ENCODE measurements at regions not wholly inside any gene's neighbourhood (a gene's known extent, or its start where the extent isn't known, plus 50 kb on each side); places are given as distances from the start of the nearest gene placed in this dataset.
"Not testable (repeated sequence)": the region's sequence is repeated elsewhere in the genome, so short reads cannot be mapped to it uniquely, and the experiment has no call there.

- Mint-ChIP-seq H3K36me3 (ENCODE audit: low read depth) (no peaks in the 10 kb centered on the region), H3K4me1 (ENCODE audit: low read depth) (no peaks in the 10 kb centered on the region), H3K9me3 (no peaks in the 10 kb centered on the region), H3K4me3 (no peak overlapping the region), H3K27ac (no peak overlapping the region), H3K27me3 (no peaks in the 10 kb centered on the region)
- intact Hi-C loops (cut with micrococcal nuclease): no loop called here
- peak; percentile 90 for TF ChIP-seq CTCF (IDR thresholded peaks at IDR 0.05)
- ChIA-PET POLR2A (no interaction called here), CTCF (interaction anchor here (0.6 to 3.5 kb wide), 47 partner anchors 9 to 681 kb away, joined by 3 to 29 read pairs (median 4); partner anchors contain the start of gene FAM124B)
- DNase-seq: no peak
- ATAC-seq: no peak
These were observed 65.2 kb downstream of the CCDC195 start for GRCh38 chr2:224650815-224651439.

- intact Hi-C loops (cut with micrococcal nuclease): loop anchor here (2.0 kb wide), 1 partner anchor 291 kb away; no protein-coding TSS in a partner anchor
- CTCF ChIA-PET: interaction anchor here (0.8 to 3.0 kb wide), 7 partner anchors 8 to 290 kb away, joined by 3 to 13 read pairs (median 4); no protein-coding TSS in a partner anchor
- ATAC-seq; POLR2A ChIA-PET; H3K27ac Mint-ChIP-seq; H3K4me3 Mint-ChIP-seq; H3K4me1 Mint-ChIP-seq (ENCODE audit: low read depth); H3K9me3 Mint-ChIP-seq; H3K27me3 Mint-ChIP-seq; DNase-seq; H3K36me3 Mint-ChIP-seq (ENCODE audit: low read depth): not testable (repeated sequence)
These were observed 62.5 kb upstream of the CUL3 start for GRCh38 chr2:224647684-224648083.

GRCh38 chr2:224646242-224646846 lies 61.2 kb upstream of the CUL3 start:
- H3K27ac Mint-ChIP-seq: no peak overlapping the region
- no peak overlapping the region for H3K4me3 Mint-ChIP-seq
- intact Hi-C loops (cut with micrococcal nuclease): loop anchor here (2.0 kb wide), 1 partner anchor 290 kb away; no protein-coding TSS in a partner anchor
- TF ChIP-seq CTCF (IDR thresholded peaks at IDR 0.05): peak; percentile 67
- ChIA-PET POLR2A (interaction anchor here (0.6 kb wide), 1 partner anchor 246 kb away, joined by 3 read pairs; no protein-coding TSS in a partner anchor), CTCF (interaction anchor here (0.6 to 3.0 kb wide), 14 partner anchors 10 to 676 kb away, joined by 3 to 13 read pairs (median 3); no protein-coding TSS in a partner anchor)
- no peaks in the 10 kb centered on the region for H3K36me3 Mint-ChIP-seq (ENCODE audit: low read depth)
- ATAC-seq (peak; percentile 71), DNase-seq (peak; percentile 42)
- H3K27me3 Mint-ChIP-seq: no peaks in the 10 kb centered on the region
- H3K4me1 Mint-ChIP-seq (ENCODE audit: low read depth): no peaks in the 10 kb centered on the region
- no peaks in the 10 kb centered on the region for H3K9me3 Mint-ChIP-seq

- intact Hi-C loops (cut with micrococcal nuclease): loop anchor here (2.0 kb wide), 1 partner anchor 289 kb away; no protein-coding TSS in a partner anchor
- Mint-ChIP-seq H3K4me3 (no peak overlapping the region), H3K4me1 (ENCODE audit: low read depth) (no peaks in the 10 kb centered on the region), H3K9me3 (no peaks in the 10 kb centered on the region), H3K36me3 (ENCODE audit: low read depth) (no peaks in the 10 kb centered on the region), H3K27me3 (no peaks in the 10 kb centered on the region), H3K27ac (no peak overlapping the region)
- POLR2A ChIA-PET: no interaction called here
- TF ChIP-seq CTCF (IDR thresholded peaks at IDR 0.05): no peak
- CTCF ChIA-PET: interaction anchor here (0.6 to 3.0 kb wide), 15 partner anchors 9 to 676 kb away, joined by 3 to 13 read pairs (median 3); no protein-coding TSS in a partner anchor
- DNase-seq (no peak), ATAC-seq (no peak)
These were observed 60.6 kb upstream of the CUL3 start for GRCh38 chr2:224645722-224646121.

- POLR2A ChIA-PET: no interaction called here
- H3K36me3 Mint-ChIP-seq (ENCODE audit: low read depth): no peaks in the 10 kb centered on the region
- ATAC-seq (no peak), DNase-seq (no peak)
- CTCF ChIA-PET: interaction anchor here (2.8 kb wide), 1 partner anchor 10 kb away, joined by 15 read pairs; no protein-coding TSS in a partner anchor
- H3K4me3 Mint-ChIP-seq: no peak overlapping the region
- H3K27me3 Mint-ChIP-seq: no peaks in the 10 kb centered on the region
- no peak for TF ChIP-seq CTCF (IDR thresholded peaks at IDR 0.05)
- peaks cover 8% of the 10 kb centered on the region for H3K4me1 Mint-ChIP-seq (ENCODE audit: low read depth)
- intact Hi-C loops (cut with micrococcal nuclease): no loop called here
- H3K9me3 Mint-ChIP-seq: no peaks in the 10 kb centered on the region
- H3K27ac Mint-ChIP-seq: no peak overlapping the region
These were observed 55.5 kb upstream of the CUL3 start for GRCh38 chr2:224640679-224641078.
